ENCODE measurements at regions not wholly inside any gene's neighbourhood (a gene's known extent, or its start where the extent isn't known, plus 50 kb on each side); places are given as distances from the start of the nearest gene placed in this dataset.

DNA sequence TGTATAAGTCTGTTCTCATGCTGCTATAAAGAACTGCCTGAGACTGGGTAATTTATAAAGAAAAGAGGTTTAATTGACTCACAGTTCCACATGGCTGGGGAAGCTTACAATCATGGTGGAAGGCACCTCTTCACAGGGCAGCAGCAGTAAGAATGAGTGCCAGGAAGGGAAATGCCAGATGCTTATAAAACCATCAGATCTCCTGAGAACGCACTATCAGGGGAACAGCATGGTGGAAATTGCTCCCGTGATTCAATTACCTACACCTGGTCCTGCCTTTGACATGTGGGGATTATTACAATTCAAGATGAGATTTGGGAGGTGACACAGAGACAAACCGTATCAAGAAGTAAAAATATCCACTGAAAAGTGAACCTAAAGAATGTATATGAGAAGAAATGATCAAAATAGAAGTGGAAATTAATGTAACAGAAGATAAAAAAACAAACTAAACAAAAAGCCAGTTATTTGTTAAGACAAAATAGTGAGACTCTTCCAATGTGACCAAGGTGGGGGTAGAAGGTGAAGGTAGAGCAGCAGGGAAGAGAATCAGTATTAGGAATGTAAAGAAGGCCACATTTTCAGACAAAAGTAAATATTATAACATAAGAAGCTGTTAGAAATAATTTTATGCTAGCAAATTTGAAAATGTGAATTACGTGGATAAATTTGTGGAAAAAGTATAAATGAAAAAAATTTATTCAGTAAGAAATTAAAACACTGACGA, 372.9 kb downstream of the NKX6-1 start:
- TF ChIP-seq, protein P1, sequence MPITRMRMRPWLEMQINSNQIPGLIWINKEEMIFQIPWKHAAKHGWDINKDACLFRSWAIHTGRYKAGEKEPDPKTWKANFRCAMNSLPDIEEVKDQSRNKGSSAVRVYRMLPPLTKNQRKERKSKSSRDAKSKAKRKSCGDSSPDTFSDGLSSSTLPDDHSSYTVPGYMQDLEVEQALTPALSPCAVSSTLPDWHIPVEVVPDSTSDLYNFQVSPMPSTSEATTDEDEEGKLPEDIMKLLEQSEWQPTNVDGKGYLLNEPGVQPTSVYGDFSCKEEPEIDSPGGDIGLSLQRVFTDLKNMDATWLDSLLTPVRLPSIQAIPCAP (CRISPR knock-in tag; IDR thresholded peaks at IDR 0.05; ENCODE audit: borderline replicate concordance), result no peak
- TF ChIP-seq, protein P2, sequence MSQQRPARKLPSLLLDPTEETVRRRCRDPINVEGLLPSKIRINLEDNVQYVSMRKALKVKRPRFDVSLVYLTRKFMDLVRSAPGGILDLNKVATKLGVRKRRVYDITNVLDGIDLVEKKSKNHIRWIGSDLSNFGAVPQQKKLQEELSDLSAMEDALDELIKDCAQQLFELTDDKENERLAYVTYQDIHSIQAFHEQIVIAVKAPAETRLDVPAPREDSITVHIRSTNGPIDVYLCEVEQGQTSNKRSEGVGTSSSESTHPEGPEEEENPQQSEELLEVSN (IDR thresholded peaks at IDR 0.05; ENCODE audit: borderline replicate concordance in 1 of 2, extremely low read depth in 1 of 2, insufficient read depth in 1 of 2, insufficient read length in 1 of 2, low read depth in 1 of 2, low read length in 1 of 2, poor library complexity in 1 of 2, severe bottlenecking in 1 of 2), result no peak
- TF ChIP-seq YY1 (IDR thresholded peaks at IDR 0.05; ENCODE audit: borderline replicate concordance in 1 of 3, control insufficient read depth in 1 of 3, extremely low read depth in 1 of 3, insufficient read depth in 3 of 3, insufficient read length in 1 of 3, insufficient replicate concordance in 2 of 3, low read depth in 1 of 3, low read length in 2 of 3) (no peak), GATAD2A (IDR thresholded peaks at IDR 0.05) (no peak), ZNF561 (CRISPR knock-in tag; conservative IDR thresholded peaks at IDR 0.05) (no peak), FOXA3 (CRISPR knock-in tag; conservative IDR thresholded peaks at IDR 0.05 in 1 of 2, IDR thresholded peaks at IDR 0.05 in 1 of 2) (no peak), ZSCAN32 (CRISPR knock-in tag; IDR thresholded peaks at IDR 0.05) (no peak), SMAD3 (CRISPR knock-in tag; conservative IDR thresholded peaks at IDR 0.05) (no peak), ZNF778 (CRISPR knock-in tag; IDR thresholded peaks at IDR 0.05) (no peak)
- TF ChIP-seq, protein P3, sequence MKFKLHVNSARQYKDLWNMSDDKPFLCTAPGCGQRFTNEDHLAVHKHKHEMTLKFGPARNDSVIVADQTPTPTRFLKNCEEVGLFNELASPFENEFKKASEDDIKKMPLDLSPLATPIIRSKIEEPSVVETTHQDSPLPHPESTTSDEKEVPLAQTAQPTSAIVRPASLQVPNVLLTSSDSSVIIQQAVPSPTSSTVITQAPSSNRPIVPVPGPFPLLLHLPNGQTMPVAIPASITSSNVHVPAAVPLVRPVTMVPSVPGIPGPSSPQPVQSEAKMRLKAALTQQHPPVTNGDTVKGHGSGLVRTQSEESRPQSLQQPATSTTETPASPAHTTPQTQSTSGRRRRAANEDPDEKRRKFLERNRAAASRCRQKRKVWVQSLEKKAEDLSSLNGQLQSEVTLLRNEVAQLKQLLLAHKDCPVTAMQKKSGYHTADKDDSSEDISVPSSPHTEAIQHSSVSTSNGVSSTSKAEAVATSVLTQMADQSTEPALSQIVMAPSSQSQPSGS (CRISPR knock-in tag; IDR thresholded peaks at IDR 0.05), result no peak
- TF ChIP-seq, protein P4, sequence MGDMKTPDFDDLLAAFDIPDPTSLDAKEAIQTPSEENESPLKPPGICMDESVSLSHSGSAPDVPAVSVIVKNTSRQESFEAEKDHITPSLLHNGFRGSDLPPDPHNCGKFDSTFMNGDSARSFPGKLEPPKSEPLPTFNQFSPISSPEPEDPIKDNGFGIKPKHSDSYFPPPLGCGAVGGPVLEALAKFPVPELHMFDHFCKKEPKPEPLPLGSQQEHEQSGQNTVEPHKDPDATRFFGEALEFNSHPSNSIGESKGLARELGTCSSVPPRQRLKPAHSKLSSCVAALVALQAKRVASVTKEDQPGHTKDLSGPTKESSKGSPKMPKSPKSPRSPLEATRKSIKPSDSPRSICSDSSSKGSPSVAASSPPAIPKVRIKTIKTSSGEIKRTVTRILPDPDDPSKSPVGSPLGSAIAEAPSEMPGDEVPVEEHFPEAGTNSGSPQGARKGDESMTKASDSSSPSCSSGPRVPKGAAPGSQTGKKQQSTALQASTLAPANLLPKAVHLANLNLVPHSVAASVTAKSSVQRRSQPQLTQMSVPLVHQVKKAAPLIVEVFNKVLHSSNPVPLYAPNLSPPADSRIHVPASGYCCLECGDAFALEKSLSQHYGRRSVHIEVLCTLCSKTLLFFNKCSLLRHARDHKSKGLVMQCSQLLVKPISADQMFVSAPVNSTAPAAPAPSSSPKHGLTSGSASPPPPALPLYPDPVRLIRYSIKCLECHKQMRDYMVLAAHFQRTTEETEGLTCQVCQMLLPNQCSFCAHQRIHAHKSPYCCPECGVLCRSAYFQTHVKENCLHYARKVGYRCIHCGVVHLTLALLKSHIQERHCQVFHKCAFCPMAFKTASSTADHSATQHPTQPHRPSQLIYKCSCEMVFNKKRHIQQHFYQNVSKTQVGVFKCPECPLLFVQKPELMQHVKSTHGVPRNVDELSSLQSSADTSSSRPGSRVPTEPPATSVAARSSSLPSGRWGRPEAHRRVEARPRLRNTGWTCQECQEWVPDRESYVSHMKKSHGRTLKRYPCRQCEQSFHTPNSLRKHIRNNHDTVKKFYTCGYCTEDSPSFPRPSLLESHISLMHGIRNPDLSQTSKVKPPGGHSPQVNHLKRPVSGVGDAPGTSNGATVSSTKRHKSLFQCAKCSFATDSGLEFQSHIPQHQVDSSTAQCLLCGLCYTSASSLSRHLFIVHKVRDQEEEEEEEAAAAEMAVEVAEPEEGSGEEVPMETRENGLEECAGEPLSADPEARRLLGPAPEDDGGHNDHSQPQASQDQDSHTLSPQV (IDR thresholded peaks at IDR 0.05), result no peak

Measured in K562 (cell line).